ENCODE measurements at regions not wholly inside any gene's neighbourhood (a gene's known extent, or its start where the extent isn't known, plus 50 kb on each side); places are given as distances from the start of the nearest gene placed in this dataset.

- ChIA-PET CTCF (no interaction called here), POLR2A (no interaction called here)
- Histone ChIP-seq H2AFZ (ENCODE audit: low read depth, low read length) (no peak overlapping the region), H3K4me2 (ENCODE audit: insufficient read depth, low read length) (no peak overlapping the region), H3K9ac (replicated peaks; ENCODE audit: extremely low read depth, insufficient read depth, low read length) (no peak overlapping the region), H3K9me3 (replicated peaks; ENCODE audit: control insufficient read depth, insufficient read depth, low read length) (peaks cover 3% of the 10 kb centered on the region), H3K79me2 (ENCODE audit: control insufficient read depth, insufficient read depth, low read length) (no peaks in the 10 kb centered on the region), H3K27me3 (ENCODE audit: control insufficient read depth in 2 of 2, insufficient read depth in 2 of 2, low read length in 2 of 2) (no peaks in the 10 kb centered on the region), H3K9me1 (replicated peaks; ENCODE audit: control insufficient read depth, extremely low read depth, insufficient read depth, low read length) (no peaks in the 10 kb centered on the region), H3K4me3 (replicated peaks in 1 of 3; ENCODE audit: insufficient read depth in 1 of 3, low read depth in 1 of 3, low read length in 3 of 3) (no peak overlapping the region), H3K27ac (ENCODE audit: insufficient read depth, low read depth, low read length) (no peak overlapping the region), H3K4me1 (ENCODE audit: control insufficient read depth, extremely low read depth, insufficient read depth, low read length) (no peaks in the 10 kb centered on the region), H4K20me1 (replicated peaks; ENCODE audit: control insufficient read depth, extremely low read depth, insufficient read depth, low read length) (no peaks in the 10 kb centered on the region), H3K36me3 (ENCODE audit: control insufficient read depth in 2 of 2, extremely low read depth in 1 of 2, insufficient read depth in 2 of 2, low read length in 2 of 2) (no peaks in the 10 kb centered on the region)
- intact Hi-C loops (cut with micrococcal nuclease), result no loop called here
- no peak for DNase-seq (ENCODE audit: low read depth, low spot score)
- BruUV-seq (replicated peaks), result no TSS peak
- no peak for TF ChIP-seq POLR2AphosphoS5 (IDR thresholded peaks at IDR 0.05; ENCODE audit: insufficient read depth, low read depth, low read length)
- TF ChIP-seq JUN (IDR thresholded peaks at IDR 0.05; ENCODE audit: borderline replicate concordance, insufficient read depth, insufficient read length, low read depth), result no peak
- no peak for TF ChIP-seq MYC (IDR thresholded peaks at IDR 0.05; ENCODE audit: low read depth, low read length)
- TF ChIP-seq, protein P1, sequence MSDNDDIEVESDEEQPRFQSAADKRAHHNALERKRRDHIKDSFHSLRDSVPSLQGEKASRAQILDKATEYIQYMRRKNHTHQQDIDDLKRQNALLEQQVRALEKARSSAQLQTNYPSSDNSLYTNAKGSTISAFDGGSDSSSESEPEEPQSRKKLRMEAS (IDR thresholded peaks at IDR 0.05; ENCODE audit: insufficient read depth, insufficient read length), result no peak
- no peak for TF ChIP-seq FOS (IDR thresholded peaks at IDR 0.05; ENCODE audit: borderline replicate concordance, insufficient read depth, low read length)
- no peak for TF ChIP-seq CTCF (IDR thresholded peaks at IDR 0.05; ENCODE audit: extremely low read depth in 1 of 2, insufficient read depth in 1 of 2, low read depth in 1 of 2, low read length in 2 of 2)
- no peak for TF ChIP-seq GATA2 (IDR thresholded peaks at IDR 0.05; ENCODE audit: insufficient read depth, insufficient read length, low read depth, low read length)
- TF ChIP-seq EZH2 (IDR thresholded peaks at IDR 0.05; ENCODE audit: borderline replicate concordance, low read depth, low read length, severe bottlenecking), result no peak
- no peak for TF ChIP-seq POLR2A (IDR thresholded peaks at IDR 0.05; ENCODE audit: low read depth, low read length)
- no peak for FAIRE-seq
- dilution Hi-C loops (cut with MboI; ENCODE audit: extremely low pct_ligation_motif_present, low sequenced_read_pairs), result no loop called here
These were observed 203.1 kb upstream of the VSTM2A start for GRCh38 chr7:54339073-54339472.

Data from endothelial cell of umbilical vein (primary cell).